GM18526 (cell line): ENCODE measurements at regions not wholly inside any gene's neighbourhood (a gene's known extent, or its start where the extent isn't known, plus 50 kb on each side); places are given as distances from the start of the nearest gene placed in this dataset.

Source experiments
- POLR2A ChIP-seq: IDR thresholded peaks from 3 replicates; pipeline ENCODE4 v1.6.1; 2011; ENCODE audit not compliant: insufficient read length; ENCODE audit errors: extremely low read depth

GRCh38 chr5:81819556-81820317, 68.8 kb upstream of the SSBP2 start:
- no peak for TF ChIP-seq POLR2A

- TF ChIP-seq POLR2A = no peak
Observed at GRCh38 chr5:81817980-81818379, 67.1 kb upstream of the SSBP2 start.

- no peak for TF ChIP-seq POLR2A
Observed at GRCh38 chr5:81817086-81817485, 66.2 kb upstream of the SSBP2 start.

GRCh38 chr5:81815321-81815720, 64.4 kb upstream of the SSBP2 start:
- no peak for TF ChIP-seq POLR2A

GRCh38 chr5:81808106-81808505, 57.2 kb upstream of the SSBP2 start:
- TF ChIP-seq POLR2A = no peak

GRCh38 chr5:81805086-81805485, 54.2 kb upstream of the SSBP2 start:
- TF ChIP-seq POLR2A = no peak

- TF ChIP-seq POLR2A = no peak
Observed at GRCh38 chr5:81803812-81804211, 52.9 kb upstream of the SSBP2 start.

- TF ChIP-seq POLR2A = no peak
Observed at GRCh38 chr5:81802625-81803024, 51.7 kb upstream of the SSBP2 start.

- no peak for TF ChIP-seq POLR2A
Observed at GRCh38 chr5:81802020-81802419, 51.1 kb upstream of the SSBP2 start.

- no peak for TF ChIP-seq POLR2A
Observed at GRCh38 chr5:81800797-81801196, 49.9 kb upstream of the SSBP2 start.
